Tibial nerve (tissue), 4 donors: ENCODE measurements at regions not wholly inside any gene's neighbourhood (a gene's known extent, or its start where the extent isn't known, plus 50 kb on each side); places are given as distances from the start of the nearest gene placed in this dataset.

Experiments used
- DNase-seq, 2 donors: peaks; one replicate each; pipeline ENCODE4 v3.0.0-alpha.2; 2019; ENCODE audit warnings: low spot score in 2 of 2
- H3K27ac ChIP-seq, 4 donors: fragments of 200-600 bp; sonication (generic) in 3 of 4; one replicate each; pipeline ENCODE4 v1.5.1; 2017 to 2019; ENCODE audit warnings: mild to moderate bottlenecking in 1 of 4
- H3K27me3 ChIP-seq, 2 donors: fragments of 200-600 bp; sonication (generic) in 1 of 2; one replicate each; pipeline versions ENCODE4 v1.5.1 to v1.6.0; 2017 to 2019
- H3K36me3 ChIP-seq, 3 donors: fragments of 200-600 bp; sonication (generic); one replicate each; pipeline ENCODE4 v1.5.1; 2018 to 2019
- H3K4me1 ChIP-seq, 4 donors: fragments of 200-600 bp; sonication (generic) in 3 of 4; one replicate each; pipeline ENCODE4 v1.5.1; 2017 to 2019
- H3K4me3 ChIP-seq, 4 donors: fragments of 200-600 bp; sonication (generic) in 3 of 4; one replicate each; pipeline ENCODE4 v1.5.1; 2017 to 2019; ENCODE audit warnings: mild to moderate bottlenecking in 1 of 4, moderate library complexity in 1 of 4
- H3K9me3 ChIP-seq, 4 donors: fragments of 200-600 bp; sonication (generic) in 3 of 4; one replicate each; pipeline ENCODE4 v1.5.1; 2017 to 2019
- EP300 ChIP-seq, 2 donors: sonication (generic); formaldehyde crosslinking; IDR thresholded peaks; one replicate each; pipeline ENCODE4 v1.6.1; 2017; ENCODE audit warnings: antibody characterized with exemption in 2 of 2, mild to moderate bottlenecking in 1 of 2
- POLR2A ChIP-seq, 2 donors: fragments of 450-650 bp; IDR thresholded peaks; one replicate each; pipeline ENCODE4 v1.6.1; 2017; ENCODE audit warnings: antibody characterized with exemption in 2 of 2, mild to moderate bottlenecking in 2 of 2, moderate library complexity in 2 of 2
- WGBS, 2 donors: methylation state at CpG; one replicate each; pipeline ENCODE4 v1.1.5; 2018; 5-methylcytosine and 5-hydroxymethylcytosine counted together
- TF ChIP-seq, protein P1 (sequence below), 5 experiments: fragments of 200-600 bp in 3 of 5; fragments of 450-650 bp in 2 of 5; sonication (generic) in 3 of 5; IDR thresholded peaks; one replicate each; pipeline ENCODE4 v1.5.1; 2016 to 2019; ENCODE audit warnings: antibody characterized with exemption in 5 of 5, mild to moderate bottlenecking in 3 of 5, moderate library complexity in 2 of 5

DNA sequence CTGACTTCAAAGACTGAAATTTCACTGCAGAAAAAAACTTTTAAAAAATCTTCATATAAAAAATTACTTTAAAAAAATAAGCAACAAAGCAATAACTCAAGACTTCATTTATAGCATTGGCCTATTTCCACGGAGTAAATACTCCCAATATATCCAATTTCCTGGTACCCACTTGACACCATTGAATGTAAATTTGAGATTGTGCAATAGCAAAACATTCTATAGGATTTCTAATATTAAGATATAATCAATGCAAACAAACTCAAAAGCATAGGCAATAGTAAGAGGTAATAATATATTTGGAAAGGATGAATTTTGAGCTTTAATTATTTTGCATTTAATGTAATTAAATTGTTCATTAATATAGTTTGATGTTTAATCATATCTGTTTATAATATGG is 148.0 kb upstream of the CNTN6 start:
- H3K9me3 ChIP-seq = no peaks in the 10 kb centered on the region
- WGBS, 2 donors = 75 to 79% methylated on average over 1 of the region's 1 CpG
- no peak for DNase-seq

DNA sequence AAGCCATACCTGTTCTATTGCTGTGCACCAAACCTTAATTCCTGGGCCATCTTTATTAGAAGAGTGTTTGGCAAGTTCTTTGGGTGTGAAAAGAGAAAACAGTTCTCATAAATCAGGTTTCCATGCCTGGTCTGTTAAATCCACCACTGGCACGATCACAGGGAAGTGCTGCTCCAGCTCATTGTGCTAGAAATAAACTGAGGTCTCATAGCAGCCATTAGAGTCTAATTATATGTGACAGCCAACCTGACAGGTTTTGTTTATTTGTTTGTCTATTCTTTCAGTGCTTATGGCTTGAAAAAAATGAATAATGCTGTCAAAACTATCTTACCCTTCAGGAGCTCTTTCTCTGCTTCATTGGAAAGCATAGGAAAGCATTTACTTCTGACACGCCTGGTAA is 147.1 kb upstream of the CNTN6 start:
- Histone ChIP-seq H3K36me3 (no peaks in the 10 kb centered on the region), H3K27ac (no peak overlapping the region), H3K4me1 (no peaks in the 10 kb centered on the region), H3K9me3 (no peaks in the 10 kb centered on the region), H3K4me3 (no peak overlapping the region), H3K27me3 (no peaks in the 10 kb centered on the region)
- WGBS, 2 donors = 83 to 88% methylated on average over 2 of the region's 2 CpGs
- DNase-seq = no peak
- TF ChIP-seq, protein P1, sequence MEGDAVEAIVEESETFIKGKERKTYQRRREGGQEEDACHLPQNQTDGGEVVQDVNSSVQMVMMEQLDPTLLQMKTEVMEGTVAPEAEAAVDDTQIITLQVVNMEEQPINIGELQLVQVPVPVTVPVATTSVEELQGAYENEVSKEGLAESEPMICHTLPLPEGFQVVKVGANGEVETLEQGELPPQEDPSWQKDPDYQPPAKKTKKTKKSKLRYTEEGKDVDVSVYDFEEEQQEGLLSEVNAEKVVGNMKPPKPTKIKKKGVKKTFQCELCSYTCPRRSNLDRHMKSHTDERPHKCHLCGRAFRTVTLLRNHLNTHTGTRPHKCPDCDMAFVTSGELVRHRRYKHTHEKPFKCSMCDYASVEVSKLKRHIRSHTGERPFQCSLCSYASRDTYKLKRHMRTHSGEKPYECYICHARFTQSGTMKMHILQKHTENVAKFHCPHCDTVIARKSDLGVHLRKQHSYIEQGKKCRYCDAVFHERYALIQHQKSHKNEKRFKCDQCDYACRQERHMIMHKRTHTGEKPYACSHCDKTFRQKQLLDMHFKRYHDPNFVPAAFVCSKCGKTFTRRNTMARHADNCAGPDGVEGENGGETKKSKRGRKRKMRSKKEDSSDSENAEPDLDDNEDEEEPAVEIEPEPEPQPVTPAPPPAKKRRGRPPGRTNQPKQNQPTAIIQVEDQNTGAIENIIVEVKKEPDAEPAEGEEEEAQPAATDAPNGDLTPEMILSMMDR (IDR thresholded peaks at IDR 0.05) = no peak
- TF ChIP-seq POLR2A (IDR thresholded peaks at IDR 0.05) = no peak
- no peak for TF ChIP-seq EP300 (IDR thresholded peaks at IDR 0.05)

More for the DNA sequence above, 148.0 kb upstream of the CNTN6 start:
- Histone ChIP-seq H3K36me3 (no peaks in the 10 kb centered on the region), H3K4me3 (no peak overlapping the region), H3K27me3 (no peaks in the 10 kb centered on the region), H3K4me1 (no peaks in the 10 kb centered on the region), H3K27ac (no peak overlapping the region)
- no peak for TF ChIP-seq POLR2A (IDR thresholded peaks at IDR 0.05)
- TF ChIP-seq, protein P1 (IDR thresholded peaks at IDR 0.05) = no peak
- TF ChIP-seq EP300 (IDR thresholded peaks at IDR 0.05) = no peak

DNA sequence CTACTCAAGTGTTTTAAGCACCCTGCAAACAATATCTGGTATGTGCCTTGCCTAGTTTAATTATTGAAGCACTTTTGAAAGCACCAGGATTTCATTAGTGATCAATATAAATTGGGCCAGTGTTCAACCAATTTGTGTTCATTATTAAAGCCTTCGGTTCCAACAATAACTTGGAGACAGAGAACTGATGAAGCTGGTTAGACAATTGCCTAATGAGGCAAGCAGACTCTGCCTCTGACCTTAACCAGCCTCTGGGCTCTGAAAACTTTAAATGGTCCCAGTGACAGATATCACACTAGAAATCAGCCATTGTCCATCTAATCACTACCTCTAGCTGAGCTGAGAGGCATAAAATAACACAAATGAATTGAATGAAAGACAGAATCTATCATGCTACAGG is 139.9 kb upstream of the CNTN6 start:
- Histone ChIP-seq H3K36me3 (no peaks in the 10 kb centered on the region), H3K4me3 (no peak overlapping the region), H3K27ac (no peak overlapping the region), H3K4me1 (no peaks in the 10 kb centered on the region), H3K9me3 (no peaks in the 10 kb centered on the region), H3K27me3 (no peaks in the 10 kb centered on the region)
- 63 to 75% methylated on average over 1 of the region's 1 CpG for WGBS, 2 donors
- no peak for DNase-seq
- TF ChIP-seq EP300 (IDR thresholded peaks at IDR 0.05) (no peak), POLR2A (IDR thresholded peaks at IDR 0.05) (no peak)
- TF ChIP-seq, protein P1 (IDR thresholded peaks at IDR 0.05) = no peak

DNA sequence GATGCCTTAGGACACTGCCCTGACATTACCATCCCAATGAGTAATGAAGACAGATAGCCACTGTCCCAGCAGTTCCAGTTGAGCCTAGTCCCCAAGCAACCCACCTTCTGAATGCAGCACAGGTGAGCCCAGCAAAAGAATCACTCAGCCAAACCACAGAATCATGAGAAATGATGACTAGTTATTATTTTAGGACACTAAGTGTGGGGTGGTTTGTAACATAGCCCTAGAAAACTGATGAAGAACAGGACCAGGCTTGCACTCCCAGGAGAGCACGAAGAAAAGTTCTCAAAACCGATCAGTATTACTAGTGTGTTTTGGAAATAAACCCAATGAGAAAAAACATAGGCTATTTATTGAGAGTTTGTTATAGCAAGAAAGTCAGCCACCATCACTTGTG is 129.6 kb upstream of the CNTN6 start:
- H3K27ac ChIP-seq = no peak overlapping the region
- peaks cover 0 to 9% (median 0%) of the 10 kb centered on the region in 4 donors for H3K9me3 ChIP-seq
- no peak overlapping the region for H3K4me3 ChIP-seq
- no peak for DNase-seq
- H3K27me3 ChIP-seq = no peaks in the 10 kb centered on the region
- no peaks in the 10 kb centered on the region for H3K4me1 ChIP-seq
- H3K36me3 ChIP-seq = no peaks in the 10 kb centered on the region
- TF ChIP-seq POLR2A (IDR thresholded peaks at IDR 0.05) (no peak), EP300 (IDR thresholded peaks at IDR 0.05) (no peak)
- TF ChIP-seq, protein P1 (IDR thresholded peaks at IDR 0.05) = no peak
- 85 to 96% methylated on average over 2 of the region's 2 CpGs for WGBS, 2 donors

DNA sequence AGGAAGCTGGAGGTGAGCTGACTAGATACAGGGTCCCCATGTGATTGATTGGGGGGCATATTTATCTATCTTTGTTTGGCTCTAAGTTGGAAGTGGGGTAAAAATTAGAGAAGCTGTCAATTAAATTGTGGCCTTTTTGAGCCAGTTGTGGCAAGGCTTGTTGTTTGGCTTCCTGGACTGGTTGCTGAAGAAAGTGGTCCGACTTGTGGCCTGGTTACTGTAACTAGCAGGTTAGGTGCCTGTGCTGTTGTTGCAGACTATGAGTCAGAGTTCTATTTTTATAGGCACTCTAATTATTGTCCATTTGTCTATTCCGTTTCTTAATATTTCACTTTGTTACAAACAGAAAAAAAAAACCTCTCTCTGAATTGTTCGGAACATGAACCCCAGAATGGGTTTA is 129.1 kb upstream of the CNTN6 start:
- H3K4me1 ChIP-seq = no peaks in the 10 kb centered on the region
- no peaks in the 10 kb centered on the region for H3K36me3 ChIP-seq
- no peak overlapping the region for H3K4me3 ChIP-seq
- H3K9me3 ChIP-seq = peaks cover 0 to 9% (median 0%) of the 10 kb centered on the region in 4 donors
- H3K27me3 ChIP-seq = no peaks in the 10 kb centered on the region
- DNase-seq = no peak
- 68 to 79% methylated on average over 3 of the region's 3 CpGs for WGBS, 2 donors
- no peak for TF ChIP-seq EP300 (IDR thresholded peaks at IDR 0.05)
- TF ChIP-seq, protein P1 (IDR thresholded peaks at IDR 0.05) = no peak
- no peak for TF ChIP-seq POLR2A (IDR thresholded peaks at IDR 0.05)
- no peak overlapping the region for H3K27ac ChIP-seq
